Astrocyte (in vitro differentiated cells and primary cell): ENCODE measurements at regions not wholly inside any gene's neighbourhood (a gene's known extent, or its start where the extent isn't known, plus 50 kb on each side); places are given as distances from the start of the nearest gene placed in this dataset.

ENCODE experiments used
- EZH2 ChIP-seq: IDR thresholded peaks from 2 replicates; pipeline ENCODE4 v1.6.1; 2012; ENCODE audit warnings: mild to moderate bottlenecking, low read length, inconsistent platforms; ENCODE audit not compliant: insufficient read depth
- TF ChIP-seq, protein P1 (sequence below): IDR thresholded peaks from 2 replicates; pipeline ENCODE4 v1.5.1; 2011; ENCODE audit warnings: low read depth, mild to moderate bottlenecking, inconsistent platforms, low read length, moderate library complexity; ENCODE audit not compliant: insufficient read depth

DNA sequence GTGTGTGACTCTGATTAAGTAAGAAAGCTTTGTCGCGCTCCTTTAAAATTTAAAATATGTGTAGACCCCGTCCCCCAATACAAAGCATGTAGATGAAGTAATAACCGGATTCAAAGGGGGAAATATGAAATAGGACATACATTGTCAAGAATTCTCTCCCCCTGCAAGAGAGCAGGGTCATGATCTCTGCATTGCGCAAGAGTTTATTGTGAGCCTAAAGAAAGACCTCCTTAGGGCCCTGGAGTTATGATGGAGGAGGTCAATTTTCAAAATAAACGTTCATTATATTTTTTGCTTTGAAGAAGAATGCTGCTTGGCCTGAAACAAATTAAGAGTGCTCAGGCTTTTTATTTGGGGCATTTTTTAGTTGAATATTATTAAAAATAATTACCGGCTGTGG lies 235.0 kb downstream of the SHOX2 start:
- TF ChIP-seq, protein P1, sequence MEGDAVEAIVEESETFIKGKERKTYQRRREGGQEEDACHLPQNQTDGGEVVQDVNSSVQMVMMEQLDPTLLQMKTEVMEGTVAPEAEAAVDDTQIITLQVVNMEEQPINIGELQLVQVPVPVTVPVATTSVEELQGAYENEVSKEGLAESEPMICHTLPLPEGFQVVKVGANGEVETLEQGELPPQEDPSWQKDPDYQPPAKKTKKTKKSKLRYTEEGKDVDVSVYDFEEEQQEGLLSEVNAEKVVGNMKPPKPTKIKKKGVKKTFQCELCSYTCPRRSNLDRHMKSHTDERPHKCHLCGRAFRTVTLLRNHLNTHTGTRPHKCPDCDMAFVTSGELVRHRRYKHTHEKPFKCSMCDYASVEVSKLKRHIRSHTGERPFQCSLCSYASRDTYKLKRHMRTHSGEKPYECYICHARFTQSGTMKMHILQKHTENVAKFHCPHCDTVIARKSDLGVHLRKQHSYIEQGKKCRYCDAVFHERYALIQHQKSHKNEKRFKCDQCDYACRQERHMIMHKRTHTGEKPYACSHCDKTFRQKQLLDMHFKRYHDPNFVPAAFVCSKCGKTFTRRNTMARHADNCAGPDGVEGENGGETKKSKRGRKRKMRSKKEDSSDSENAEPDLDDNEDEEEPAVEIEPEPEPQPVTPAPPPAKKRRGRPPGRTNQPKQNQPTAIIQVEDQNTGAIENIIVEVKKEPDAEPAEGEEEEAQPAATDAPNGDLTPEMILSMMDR: no peak
- no peak for TF ChIP-seq EZH2
